ENCODE measurements at regions not wholly inside any gene's neighbourhood (a gene's known extent, or its start where the extent isn't known, plus 50 kb on each side); places are given as distances from the start of the nearest gene placed in this dataset.

GRCh38 chr15:38614621-38615020 lies 50.0 kb upstream of the RASGRP1 start:
- TF ChIP-seq GATA2 (IDR thresholded peaks at IDR 0.05; ENCODE audit: low read depth, low read length) (no peak), GATA3 (IDR thresholded peaks at IDR 0.05; ENCODE audit: low read depth, low read length) (no peak)

- TF ChIP-seq GATA3 (IDR thresholded peaks at IDR 0.05; ENCODE audit: low read depth, low read length) (no peak), GATA2 (IDR thresholded peaks at IDR 0.05; ENCODE audit: low read depth, low read length) (no peak)
Measured at GRCh38 chr15:38617831-38618230, 53.2 kb upstream of the RASGRP1 start.

GRCh38 chr15:38618242-38618955 lies 53.8 kb upstream of the RASGRP1 start:
- no peak for TF ChIP-seq GATA3 (IDR thresholded peaks at IDR 0.05; ENCODE audit: low read depth, low read length)
- TF ChIP-seq GATA2 (IDR thresholded peaks at IDR 0.05; ENCODE audit: low read depth, low read length): no peak

- no peak for TF ChIP-seq GATA3 (IDR thresholded peaks at IDR 0.05; ENCODE audit: low read depth, low read length)
- no peak for TF ChIP-seq GATA2 (IDR thresholded peaks at IDR 0.05; ENCODE audit: low read depth, low read length)
Measured at GRCh38 chr15:38620098-38620497, 55.5 kb upstream of the RASGRP1 start.

- TF ChIP-seq GATA3 (IDR thresholded peaks at IDR 0.05; ENCODE audit: low read depth, low read length): no peak
- no peak for TF ChIP-seq GATA2 (IDR thresholded peaks at IDR 0.05; ENCODE audit: low read depth, low read length)
Measured at GRCh38 chr15:38620851-38621594, 56.4 kb upstream of the RASGRP1 start.

- no peak for TF ChIP-seq GATA3 (IDR thresholded peaks at IDR 0.05; ENCODE audit: low read depth, low read length)
- no peak for TF ChIP-seq GATA2 (IDR thresholded peaks at IDR 0.05; ENCODE audit: low read depth, low read length)
Measured at GRCh38 chr15:38622304-38622703, 57.7 kb upstream of the RASGRP1 start.

- TF ChIP-seq GATA2 (IDR thresholded peaks at IDR 0.05; ENCODE audit: low read depth, low read length) (no peak), GATA3 (IDR thresholded peaks at IDR 0.05; ENCODE audit: low read depth, low read length) (no peak)
Measured at GRCh38 chr15:38622908-38623307, 58.3 kb upstream of the RASGRP1 start.

- TF ChIP-seq GATA2 (IDR thresholded peaks at IDR 0.05; ENCODE audit: low read depth, low read length) (no peak), GATA3 (IDR thresholded peaks at IDR 0.05; ENCODE audit: low read depth, low read length) (no peak)
Measured at GRCh38 chr15:38623744-38624143, 59.1 kb upstream of the RASGRP1 start.

GRCh38 chr15:38624244-38625205 lies 59.9 kb upstream of the RASGRP1 start:
- no peak for TF ChIP-seq GATA2 (IDR thresholded peaks at IDR 0.05; ENCODE audit: low read depth, low read length)
- TF ChIP-seq GATA3 (IDR thresholded peaks at IDR 0.05; ENCODE audit: low read depth, low read length): no peak

- TF ChIP-seq GATA2 (IDR thresholded peaks at IDR 0.05; ENCODE audit: low read depth, low read length) (no peak), GATA3 (IDR thresholded peaks at IDR 0.05; ENCODE audit: low read depth, low read length) (no peak)
Measured at GRCh38 chr15:38625886-38626285, 61.3 kb upstream of the RASGRP1 start.

- TF ChIP-seq GATA3 (IDR thresholded peaks at IDR 0.05; ENCODE audit: low read depth, low read length): no peak
- TF ChIP-seq GATA2 (IDR thresholded peaks at IDR 0.05; ENCODE audit: low read depth, low read length): no peak
Measured at GRCh38 chr15:38626443-38627050, 61.9 kb upstream of the RASGRP1 start.

- TF ChIP-seq GATA2 (IDR thresholded peaks at IDR 0.05; ENCODE audit: low read depth, low read length) (no peak), GATA3 (IDR thresholded peaks at IDR 0.05; ENCODE audit: low read depth, low read length) (no peak)
Measured at GRCh38 chr15:38627689-38628277, 63.2 kb upstream of the RASGRP1 start.

Data from SH-SY5Y (cell line).